Gastrocnemius medialis (tissue), 4 donors: ENCODE measurements at regions not wholly inside any gene's neighbourhood (a gene's known extent, or its start where the extent isn't known, plus 50 kb on each side); places are given as distances from the start of the nearest gene placed in this dataset.

Source experiments
- ATAC-seq, 2 donors: fragments of 150-250 bp; one replicate each; pipeline ENCODE4 v1.9.1; 2016
- DNase-seq, 2 donors: peaks; one replicate each; pipeline ENCODE4 v3.0.0-alpha.2; 2019
- H3K27ac ChIP-seq, 4 donors: fragments of 200-600 bp; sonication (generic); 1 replicate in 1 of 4; 2 replicates in 3 of 4; pipeline ENCODE4 v1.5.1; 2016 to 2018; ENCODE audit warnings: mild to moderate bottlenecking in 2 of 4, moderate library complexity in 1 of 4
- H3K27me3 ChIP-seq, 3 donors: fragments of 200-600 bp; sonication (generic) in 2 of 3; 1 replicate in 1 of 3; 2 replicates in 2 of 3; pipeline versions ENCODE4 v1.5.1 to v1.6.0; 2016 to 2019; ENCODE audit warnings: mild to moderate bottlenecking in 1 of 3, moderate library complexity in 1 of 3
- H3K36me3 ChIP-seq, 2 donors: fragments of 200-600 bp; sonication (generic) in 1 of 2; one replicate each; pipeline ENCODE4 v1.5.1; 2017 to 2018
- H3K4me1 ChIP-seq, 2 donors: fragments of 200-600 bp; sonication (generic) in 1 of 2; one replicate each; pipeline ENCODE4 v1.5.1; 2016 to 2017; ENCODE audit warnings: mild to moderate bottlenecking in 2 of 2
- H3K4me3 ChIP-seq, 4 donors: fragments of 200-600 bp; sonication (generic) in 3 of 4; 1 replicate in 1 of 4; 2 replicates in 3 of 4; pipeline ENCODE4 v1.5.1; 2016 to 2019; ENCODE audit warnings: mild to moderate bottlenecking in 2 of 4
- H3K9me3 ChIP-seq, 3 donors: fragments of 200-600 bp; sonication (generic) in 2 of 3; 1 replicate in 1 of 3; 2 replicates in 2 of 3; pipeline ENCODE4 v1.5.1; 2016 to 2019
- POLR2A ChIP-seq, 2 donors: fragments of 450-650 bp; IDR thresholded peaks; one replicate each; pipeline ENCODE4 v1.6.1; 2017; ENCODE audit warnings: antibody characterized with exemption in 2 of 2, mild to moderate bottlenecking in 2 of 2, moderate library complexity in 2 of 2
- in situ Hi-C, 4 donors: fragments of 200-750 bp; cut with MboI; loops; one replicate each; pipeline versions ENCODE4 v1.15.0 to v1.8.0; 2017; ENCODE audit warnings: low sequenced_read_pairs in 4 of 4
- intact Hi-C: fragments of 100-400 bp; cut with DNase I; formaldehyde crosslinking; loops from one replicate; pipeline ENCODE4 v1.15.1; 2023; ENCODE audit warnings: low total_unique reads
- TF ChIP-seq, protein P1 (sequence below), 5 experiments: fragments of 450-650 bp in 3 of 5; fragments of 200-600 bp in 2 of 5; sonication (generic) in 2 of 5; IDR thresholded peaks in 4 of 5; conservative IDR thresholded peaks in 1 of 5; 1 replicate in 4 of 5; 2 replicates in 1 of 5; pipeline ENCODE4 v1.5.1; 2016 to 2019; ENCODE audit warnings: antibody characterized with exemption in 5 of 5, mild to moderate bottlenecking in 3 of 5, moderate library complexity in 3 of 5

DNA sequence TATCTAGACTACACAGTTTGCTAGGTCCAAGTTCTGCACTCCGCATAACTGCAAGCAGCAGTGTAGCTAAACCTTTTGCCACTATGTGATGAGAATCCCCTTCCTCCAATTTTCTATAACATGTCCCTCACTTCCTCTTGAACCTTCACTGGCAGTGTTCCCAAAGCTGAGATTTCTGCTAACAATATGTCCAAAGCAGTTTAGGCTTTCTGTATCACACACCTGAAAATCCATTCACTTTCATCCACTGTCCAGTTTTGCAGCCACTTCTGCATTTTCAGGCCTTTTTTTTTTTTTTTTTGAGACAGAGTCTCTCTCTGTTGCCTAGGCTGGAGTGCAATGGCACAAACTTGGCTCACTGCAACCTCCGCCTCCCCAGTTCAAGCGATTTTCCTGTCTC, 111.1 kb downstream of the GADD45G start:
- Histone ChIP-seq H3K36me3 (no peaks in the 10 kb centered on the region), H3K27ac (no peak overlapping the region), H3K4me3 (no peak overlapping the region), H3K9me3 (no peaks in the 10 kb centered on the region), H3K27me3 (no peaks in the 10 kb centered on the region), H3K4me1 (peaks cover 2 to 12% of the 10 kb centered on the region in 2 donors)
- DNase-seq (no peak), ATAC-seq (no peak)
- intact Hi-C loops (no loop called here), in situ Hi-C loops (no loop called here)
- TF ChIP-seq, protein P1, sequence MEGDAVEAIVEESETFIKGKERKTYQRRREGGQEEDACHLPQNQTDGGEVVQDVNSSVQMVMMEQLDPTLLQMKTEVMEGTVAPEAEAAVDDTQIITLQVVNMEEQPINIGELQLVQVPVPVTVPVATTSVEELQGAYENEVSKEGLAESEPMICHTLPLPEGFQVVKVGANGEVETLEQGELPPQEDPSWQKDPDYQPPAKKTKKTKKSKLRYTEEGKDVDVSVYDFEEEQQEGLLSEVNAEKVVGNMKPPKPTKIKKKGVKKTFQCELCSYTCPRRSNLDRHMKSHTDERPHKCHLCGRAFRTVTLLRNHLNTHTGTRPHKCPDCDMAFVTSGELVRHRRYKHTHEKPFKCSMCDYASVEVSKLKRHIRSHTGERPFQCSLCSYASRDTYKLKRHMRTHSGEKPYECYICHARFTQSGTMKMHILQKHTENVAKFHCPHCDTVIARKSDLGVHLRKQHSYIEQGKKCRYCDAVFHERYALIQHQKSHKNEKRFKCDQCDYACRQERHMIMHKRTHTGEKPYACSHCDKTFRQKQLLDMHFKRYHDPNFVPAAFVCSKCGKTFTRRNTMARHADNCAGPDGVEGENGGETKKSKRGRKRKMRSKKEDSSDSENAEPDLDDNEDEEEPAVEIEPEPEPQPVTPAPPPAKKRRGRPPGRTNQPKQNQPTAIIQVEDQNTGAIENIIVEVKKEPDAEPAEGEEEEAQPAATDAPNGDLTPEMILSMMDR (IDR thresholded peaks at IDR 0.05 in 4 of 5, conservative IDR thresholded peaks at IDR 0.05 in 1 of 5): no peak
- no peak for TF ChIP-seq POLR2A (IDR thresholded peaks at IDR 0.05)

DNA sequence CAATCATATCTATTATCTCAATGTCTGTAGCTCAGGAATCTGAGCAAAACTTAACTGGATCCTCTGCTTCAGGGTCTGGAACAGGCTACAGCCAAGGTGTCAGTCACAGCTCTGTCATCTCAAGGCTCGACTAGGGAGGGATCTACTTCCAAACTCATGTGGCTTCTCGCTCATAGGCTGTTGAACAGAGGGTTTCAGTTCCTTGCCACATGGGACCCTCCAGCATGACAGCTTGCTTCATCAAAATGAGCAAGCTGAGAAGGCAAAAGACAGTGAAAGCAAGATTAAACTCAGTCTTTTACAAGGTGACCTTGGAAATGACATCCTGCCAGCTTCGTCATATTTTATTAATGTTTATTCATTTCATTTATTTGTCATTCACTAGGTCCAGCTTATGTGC, 111.7 kb downstream of the GADD45G start:
- in situ Hi-C loops (no loop called here), intact Hi-C loops (no loop called here)
- no peak for ATAC-seq
- TF ChIP-seq POLR2A (IDR thresholded peaks at IDR 0.05): no peak
- TF ChIP-seq, protein P1 (IDR thresholded peaks at IDR 0.05 in 4 of 5, conservative IDR thresholded peaks at IDR 0.05 in 1 of 5): no peak
- no peak overlapping the region for H3K27ac ChIP-seq
- H3K4me1 ChIP-seq: peaks cover 4 to 19% of the 10 kb centered on the region in 2 donors
- no peak for DNase-seq
- no peaks in the 10 kb centered on the region for H3K27me3 ChIP-seq
- no peak overlapping the region for H3K4me3 ChIP-seq
- no peaks in the 10 kb centered on the region for H3K36me3 ChIP-seq
- no peaks in the 10 kb centered on the region for H3K9me3 ChIP-seq

DNA sequence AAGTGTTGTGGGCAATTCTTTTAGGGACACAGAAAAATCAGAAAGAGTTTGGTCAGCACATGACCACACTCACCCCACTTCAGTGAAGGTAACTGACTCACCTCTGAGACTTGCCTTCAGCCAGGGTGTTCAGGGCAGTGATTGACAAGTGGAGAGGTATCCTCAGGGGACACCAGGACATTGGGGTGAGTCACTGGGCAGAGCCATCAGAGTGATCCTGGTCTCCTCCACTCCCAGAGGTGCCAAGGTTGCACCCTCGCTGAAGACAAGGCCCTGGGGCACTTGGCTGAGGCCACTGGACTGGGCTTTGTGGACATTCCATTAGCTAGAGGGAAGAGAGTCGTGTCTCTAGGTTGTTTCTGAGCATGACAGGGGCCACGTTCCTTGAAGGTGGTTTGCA, 113.4 kb downstream of the GADD45G start:
- intact Hi-C loops (no loop called here), in situ Hi-C loops (no loop called here)
- DNase-seq (no peak), ATAC-seq (no peak)
- Histone ChIP-seq H3K9me3 (no peaks in the 10 kb centered on the region), H3K4me1 (peaks cover 4 to 20% of the 10 kb centered on the region in 2 donors), H3K36me3 (no peaks in the 10 kb centered on the region), H3K27me3 (no peaks in the 10 kb centered on the region), H3K4me3 (no peak overlapping the region), H3K27ac (no peak overlapping the region)
- TF ChIP-seq, protein P1 (IDR thresholded peaks at IDR 0.05 in 4 of 5, conservative IDR thresholded peaks at IDR 0.05 in 1 of 5): no peak
- TF ChIP-seq POLR2A (IDR thresholded peaks at IDR 0.05): no peak

DNA sequence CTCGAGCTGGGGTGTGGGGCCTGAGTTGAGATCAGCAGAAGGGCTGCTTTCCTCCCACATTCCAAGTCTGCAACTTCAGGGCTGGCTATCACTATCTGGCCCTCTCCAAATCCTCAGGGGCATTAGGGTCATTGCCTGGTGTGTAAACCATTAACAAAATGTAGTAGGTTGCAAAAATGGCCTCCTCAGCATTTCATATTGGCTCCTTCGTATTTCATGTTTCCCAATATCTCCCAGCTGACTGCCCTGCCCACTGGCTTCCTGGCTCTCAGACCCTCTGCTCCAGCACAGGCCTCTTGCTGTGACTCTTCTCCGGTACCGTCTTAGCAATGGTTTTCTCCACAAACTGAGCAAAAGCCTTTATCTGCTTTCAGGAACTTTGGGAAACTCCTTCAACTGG, 113.8 kb downstream of the GADD45G start:
- H3K27me3 ChIP-seq: no peaks in the 10 kb centered on the region
- ATAC-seq (no peak), DNase-seq (no peak)
- H3K4me3 ChIP-seq: no peak overlapping the region
- TF ChIP-seq, protein P1 (IDR thresholded peaks at IDR 0.05 in 4 of 5, conservative IDR thresholded peaks at IDR 0.05 in 1 of 5): no peak
- no peak for TF ChIP-seq POLR2A (IDR thresholded peaks at IDR 0.05)
- in situ Hi-C loops: no loop called here
- peaks cover 4 to 20% of the 10 kb centered on the region in 2 donors for H3K4me1 ChIP-seq
- intact Hi-C loops: no loop called here
- H3K9me3 ChIP-seq: no peaks in the 10 kb centered on the region
- H3K36me3 ChIP-seq: no peaks in the 10 kb centered on the region
- peak overlapping the region in 1 of 4 donors; percentile 60 for H3K27ac ChIP-seq

DNA sequence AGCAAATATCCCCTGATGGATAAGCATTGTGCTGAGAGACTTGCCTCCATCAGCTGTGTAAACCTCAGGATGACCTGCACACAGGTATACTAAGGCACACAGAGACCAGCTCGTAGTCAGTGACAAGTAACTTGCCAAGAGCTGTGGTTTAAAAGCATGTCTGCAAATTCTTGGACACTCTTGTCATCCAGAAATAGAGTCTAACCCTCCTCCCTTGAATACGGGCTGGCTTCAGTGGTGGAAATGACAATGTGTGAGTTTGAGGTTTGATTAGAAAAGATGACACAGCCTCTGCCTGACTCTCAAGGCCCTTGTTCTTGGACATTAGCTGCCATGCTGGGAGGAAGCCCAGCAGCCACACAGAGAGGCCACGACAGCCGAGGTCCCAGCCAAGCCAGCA, 114.4 kb downstream of the GADD45G start:
- in situ Hi-C loops (no loop called here), intact Hi-C loops (no loop called here)

More for the DNA sequence above, 114.4 kb downstream of the GADD45G start:
- TF ChIP-seq, protein P1 (IDR thresholded peaks at IDR 0.05 in 4 of 5, conservative IDR thresholded peaks at IDR 0.05 in 1 of 5): no peak
- no peak for TF ChIP-seq POLR2A (IDR thresholded peaks at IDR 0.05)
- no peaks in the 10 kb centered on the region for H3K27me3 ChIP-seq
- DNase-seq (no peak), ATAC-seq (peak in 1 of 2 donors; percentile 70)
- no peaks in the 10 kb centered on the region for H3K36me3 ChIP-seq
- peak overlapping the region in 1 of 4 donors; percentile 60 for H3K27ac ChIP-seq
- no peaks in the 10 kb centered on the region for H3K9me3 ChIP-seq
- H3K4me1 ChIP-seq: peaks cover 4 to 20% of the 10 kb centered on the region in 2 donors
- H3K4me3 ChIP-seq: no peak overlapping the region
